ENCODE measurements at regions not wholly inside any gene's neighbourhood (a gene's known extent, or its start where the extent isn't known, plus 50 kb on each side); places are given as distances from the start of the nearest gene placed in this dataset.

- TF ChIP-seq MAZ (IDR thresholded peaks at IDR 0.05; ENCODE audit: borderline replicate concordance, low read depth, low read length) (no peak), POLR2A (IDR thresholded peaks at IDR 0.05; ENCODE audit: low read depth, low read length) (no peak), CTCF (conservative IDR thresholded peaks at IDR 0.05; ENCODE audit: low read depth, low read length) (no peak), RFX5 (IDR thresholded peaks at IDR 0.05; ENCODE audit: low read depth, low read length) (no peak), RAD21 (IDR thresholded peaks at IDR 0.05; ENCODE audit: low read length) (no peak), USF2 (IDR thresholded peaks at IDR 0.05; ENCODE audit: low read depth, low read length) (no peak), FOS (IDR thresholded peaks at IDR 0.05; ENCODE audit: low read depth, low read length) (no peak), SMC3 (IDR thresholded peaks at IDR 0.05; ENCODE audit: low read depth, low read length) (no peak), CEBPB (IDR thresholded peaks at IDR 0.05; ENCODE audit: low read depth, low read length) (no peak), ELK1 (IDR thresholded peaks at IDR 0.05; ENCODE audit: borderline replicate concordance, low read depth, low read length) (no peak), BHLHE40 (IDR thresholded peaks at IDR 0.05; ENCODE audit: low read depth, low read length) (no peak)
Observed at GRCh38 chr22:48537343-48537680, 1290.4 kb downstream of the BRD1 start.

Data from IMR-90 (cell line).